H9 (cell line): ENCODE measurements at regions not wholly inside any gene's neighbourhood (a gene's known extent, or its start where the extent isn't known, plus 50 kb on each side); places are given as distances from the start of the nearest gene placed in this dataset.

Experiments used
- DNase-seq: peaks from one replicate; pipeline ENCODE4 v3.0.0-alpha.2; 2017
- H2AFZ ChIP-seq: one replicate; pipeline ENCODE4 v1.6.1; 2013; ENCODE audit warnings: mild to moderate bottlenecking, low read length, control low read depth, moderate library complexity
- H2AK5ac ChIP-seq: 2 replicates; pipeline ENCODE4 v1.6.1; 2013; ENCODE audit warnings: low read length, control low read depth, mixed read lengths; ENCODE audit not compliant: insufficient read length
- H2BK120ac ChIP-seq: one replicate; pipeline ENCODE4 v1.6.1; 2013; ENCODE audit warnings: low read depth, mild to moderate bottlenecking, low read length, control low read depth, inconsistent platforms; ENCODE audit not compliant: poor library complexity, severe bottlenecking
- H2BK12ac ChIP-seq: 2 replicates; pipeline ENCODE4 v1.6.1; 2013; ENCODE audit warnings: low read length, control low read depth, mixed read lengths, low read depth; ENCODE audit not compliant: insufficient read length
- H2BK15ac ChIP-seq: 2 replicates; pipeline ENCODE4 v1.6.1; 2013; ENCODE audit warnings: low read depth, low read length, control low read depth
- H2BK20ac ChIP-seq: one replicate; pipeline ENCODE4 v1.6.1; 2013; ENCODE audit warnings: low read depth, mild to moderate bottlenecking, low read length, control low read depth, inconsistent platforms; ENCODE audit not compliant: poor library complexity, severe bottlenecking
- H2BK5ac ChIP-seq: 2 replicates; pipeline ENCODE4 v1.6.1; 2013; ENCODE audit warnings: low read length, control low read depth, mixed read lengths; ENCODE audit not compliant: insufficient read length
- H3K14ac ChIP-seq: 2 replicates; pipeline ENCODE4 v1.6.1; 2013; ENCODE audit warnings: low read length, control low read depth; ENCODE audit not compliant: insufficient read depth
- H3K18ac ChIP-seq: 2 replicates; pipeline ENCODE4 v1.6.1; 2013; ENCODE audit warnings: low read depth, mild to moderate bottlenecking, mixed read lengths, low read length, control low read depth; ENCODE audit not compliant: insufficient read length
- H3K23ac ChIP-seq: 2 replicates; pipeline ENCODE4 v1.6.1; 2013; ENCODE audit warnings: low read length, control low read depth, mixed read lengths, low read depth; ENCODE audit not compliant: insufficient read length
- H3K23me2 ChIP-seq: 2 replicates; pipeline ENCODE4 v1.6.1; 2013; ENCODE audit warnings: low read depth, mild to moderate bottlenecking, mixed read lengths, low read length, control low read depth; ENCODE audit not compliant: insufficient read length, poor library complexity, severe bottlenecking
- H3K27ac ChIP-seq: 2 replicates; pipeline ENCODE4 v1.5.1; 2013; ENCODE audit warnings: low read length, control low read depth, mixed read lengths, low read depth; ENCODE audit not compliant: insufficient read length
- H3K27me3 ChIP-seq: 2 replicates; pipeline ENCODE4 v1.6.1; 2013; ENCODE audit warnings: low read length, control low read depth, inconsistent platforms; ENCODE audit not compliant: insufficient read depth
- H3K4ac ChIP-seq: 2 replicates; pipeline ENCODE4 v1.6.1; 2013; ENCODE audit warnings: low read depth, mild to moderate bottlenecking, control low read depth, inconsistent platforms, low read length, moderate library complexity
- H3K4me1 ChIP-seq: 2 replicates; pipeline ENCODE4 v1.6.1; 2013; ENCODE audit warnings: low read length, control low read depth, inconsistent platforms; ENCODE audit not compliant: insufficient read depth
- H3K4me2 ChIP-seq: 2 replicates; pipeline ENCODE4 v1.6.1; 2013; ENCODE audit warnings: low read length, control low read depth, mixed read lengths; ENCODE audit not compliant: insufficient read length, insufficient read depth
- H3K56ac ChIP-seq: 2 replicates; pipeline ENCODE4 v1.6.1; 2013; ENCODE audit warnings: low read depth, mild to moderate bottlenecking, mixed read lengths, low read length, control low read depth; ENCODE audit not compliant: insufficient read length
- H3K79me1 ChIP-seq: 2 replicates; pipeline ENCODE4 v1.6.1; 2013; ENCODE audit warnings: low read depth, mild to moderate bottlenecking, moderate library complexity, low read length, control low read depth, inconsistent platforms; ENCODE audit not compliant: insufficient read depth, poor library complexity, severe bottlenecking
- H3K79me2 ChIP-seq: 2 replicates; pipeline ENCODE4 v1.6.1; 2013; ENCODE audit warnings: low read length, control low read depth, inconsistent platforms; ENCODE audit not compliant: insufficient read depth
- H3K9ac ChIP-seq: 2 replicates; pipeline ENCODE4 v1.6.1; 2013; ENCODE audit warnings: low read length, control low read depth, mixed read lengths; ENCODE audit not compliant: insufficient read length; ENCODE audit errors: extremely low read depth
- H3K9me3 ChIP-seq: one replicate; pipeline ENCODE4 v1.6.1; 2013; ENCODE audit warnings: low read depth, low read length, inconsistent platforms; ENCODE audit not compliant: control insufficient read depth
- H3T11ph ChIP-seq: one replicate; pipeline ENCODE4 v1.6.1; 2013; ENCODE audit warnings: mild to moderate bottlenecking, low read length, control low read depth, inconsistent platforms
- H4K20me1 ChIP-seq: one replicate; pipeline ENCODE4 v1.6.1; 2013; ENCODE audit not compliant: control insufficient read depth, insufficient read length, insufficient read depth
- H4K5ac ChIP-seq: 2 replicates; pipeline ENCODE4 v1.6.1; 2013; ENCODE audit warnings: low read depth, mild to moderate bottlenecking, mixed read lengths, low read length, control low read depth; ENCODE audit not compliant: insufficient read length
- H4K8ac ChIP-seq: replicated peaks from 2 replicates; pipeline ENCODE4 v1.6.1; 2013; ENCODE audit warnings: low read length, control low read depth, mixed read lengths, low read depth; ENCODE audit not compliant: insufficient read length
- H4K91ac ChIP-seq: 2 replicates; pipeline ENCODE4 v1.6.1; 2013; ENCODE audit warnings: low read depth, mild to moderate bottlenecking, moderate library complexity, mixed read lengths, low read length, control low read depth; ENCODE audit not compliant: insufficient read length
- H3K27ac Mint-ChIP-seq, 3 experiments: 2 replicates in 2 of 3; 3 replicates in 1 of 3; pipeline ENCODE4 v1.8.0; 2020 to 2021; ENCODE audit warnings: mixed read lengths in 3 of 3, mild to moderate bottlenecking in 1 of 3, moderate library complexity in 1 of 3
- H3K27me3 Mint-ChIP-seq: 2 replicates; pipeline ENCODE4 v1.8.0; 2021; ENCODE audit warnings: low read depth, mild to moderate bottlenecking, moderate library complexity, mixed read lengths
- H3K36me3 Mint-ChIP-seq, 3 experiments: 2 replicates in 2 of 3; 3 replicates in 1 of 3; pipeline ENCODE4 v1.8.0; 2020 to 2021; ENCODE audit warnings: low read depth in 3 of 3, mixed read lengths in 3 of 3; ENCODE audit not compliant: insufficient read depth in 1 of 3
- H3K4me1 Mint-ChIP-seq, 2 experiments: 2 replicates each; pipeline ENCODE4 v1.8.0; 2020; ENCODE audit warnings: mixed read lengths in 2 of 2
- H3K4me3 Mint-ChIP-seq, 2 experiments: 2 replicates in 1 of 2; 3 replicates in 1 of 2; pipeline ENCODE4 v1.8.0; 2020 to 2021; ENCODE audit warnings: mild to moderate bottlenecking in 2 of 2, mixed read lengths in 2 of 2, moderate library complexity in 1 of 2
- H3K9me3 Mint-ChIP-seq, 2 experiments: 2 replicates in 1 of 2; 3 replicates in 1 of 2; pipeline ENCODE4 v1.8.0; 2020; ENCODE audit warnings: mild to moderate bottlenecking in 2 of 2, mixed read lengths in 2 of 2, moderate library complexity in 1 of 2
- CTCF ChIP-seq: fragments of 200-600 bp; sonication (generic); conservative IDR thresholded peaks from 3 replicates; pipeline ENCODE4 v1.8.0; 2021; ENCODE audit warnings: antibody characterized with exemption, mild to moderate bottlenecking
- WGBS: extraction: QIAGEN DNeasy Blood & Tissue Kit; methylation state at CpG from one replicate; pipeline ENCODE4 v1.1.7; 2013; ENCODE audit warnings: missing lambda C conversion rate, low lambda C conversion rate, mixed read lengths; ENCODE audit not compliant: insufficient read length; ENCODE audit errors: extremely low coverage; 5-methylcytosine and 5-hydroxymethylcytosine counted together

- Histone ChIP-seq H3K27ac (no peak overlapping the region), H3K4ac (no peak overlapping the region), H3K18ac (no peak overlapping the region), H3K4me1 (no peaks in the 10 kb centered on the region), H3K56ac (no peak overlapping the region), H2BK20ac (no peak overlapping the region), H2BK12ac (no peak overlapping the region), H2AFZ (no peak overlapping the region), H3K23ac (no peak overlapping the region), H3K27me3 (no peaks in the 10 kb centered on the region), H3K79me1 (no peaks in the 10 kb centered on the region), H3K9me3 (no peaks in the 10 kb centered on the region), H2BK120ac (no peak overlapping the region), H4K8ac (no peak overlapping the region), H2BK5ac (no peak overlapping the region), H3K4me2 (no peak overlapping the region), H3K14ac (no peak overlapping the region), H2AK5ac (no peak overlapping the region), H4K91ac (no peak overlapping the region), H2BK15ac (no peak overlapping the region), H3K9ac (no peak overlapping the region), H4K20me1 (no peaks in the 10 kb centered on the region), H3T11ph (no peak overlapping the region), H3K23me2 (no peaks in the 10 kb centered on the region), H4K5ac (no peak overlapping the region), H3K79me2 (no peaks in the 10 kb centered on the region)
- no peak for DNase-seq
- no peaks in the 10 kb centered on the region for H3K4me1 Mint-ChIP-seq
- H3K36me3 Mint-ChIP-seq = peaks cover 0 to 8% (median 0%) of the 10 kb centered on the region in 3 experiments; a peak in 2 of 7 replicates
- no peak for TF ChIP-seq CTCF
- no CpG with 5 or more reads among the region's 1 CpG for WGBS
- H3K4me3 Mint-ChIP-seq = no peak overlapping the region
- H3K27me3 Mint-ChIP-seq = no peaks in the 10 kb centered on the region; the same call in 1 of the 2 replicates
- H3K27ac Mint-ChIP-seq = no peak overlapping the region; a peak in 1 of 7 replicates
- H3K9me3 Mint-ChIP-seq = peaks cover 7 to 8% of the 10 kb centered on the region in 2 experiments; a peak in 3 of 5 replicates
Measured at GRCh38 chr3:118055381-118055780, 979.3 kb downstream of the IGSF11 start.
